ENCODE measurements at regions not wholly inside any gene's neighbourhood (a gene's known extent, or its start where the extent isn't known, plus 50 kb on each side); places are given as distances from the start of the nearest gene placed in this dataset.

DNA sequence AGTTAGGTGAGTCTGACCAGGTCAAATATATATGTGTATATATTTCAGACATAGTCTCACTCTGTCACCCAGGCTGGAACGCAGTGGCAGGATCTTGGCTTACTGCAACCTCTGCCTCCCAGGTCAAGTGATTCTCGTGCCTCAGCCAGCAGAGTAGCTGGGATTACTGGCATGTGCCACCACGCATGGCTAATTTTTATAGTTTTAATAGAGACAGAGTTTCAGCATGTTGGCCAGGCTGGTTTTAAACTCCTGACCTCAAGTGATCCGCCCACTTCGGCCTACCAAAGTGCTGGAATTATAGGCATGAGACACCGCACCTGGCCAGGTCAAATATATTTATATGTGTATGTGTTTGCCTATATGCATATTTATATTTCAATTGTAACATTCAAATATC, 581.5 kb upstream of the B3GALT2 start:
- no peak overlapping the region for H3K4me3 ChIP-seq (ENCODE audit: low read length)
- DNase-seq (ENCODE audit: low read depth) = no peak
- TF ChIP-seq, protein P1, sequence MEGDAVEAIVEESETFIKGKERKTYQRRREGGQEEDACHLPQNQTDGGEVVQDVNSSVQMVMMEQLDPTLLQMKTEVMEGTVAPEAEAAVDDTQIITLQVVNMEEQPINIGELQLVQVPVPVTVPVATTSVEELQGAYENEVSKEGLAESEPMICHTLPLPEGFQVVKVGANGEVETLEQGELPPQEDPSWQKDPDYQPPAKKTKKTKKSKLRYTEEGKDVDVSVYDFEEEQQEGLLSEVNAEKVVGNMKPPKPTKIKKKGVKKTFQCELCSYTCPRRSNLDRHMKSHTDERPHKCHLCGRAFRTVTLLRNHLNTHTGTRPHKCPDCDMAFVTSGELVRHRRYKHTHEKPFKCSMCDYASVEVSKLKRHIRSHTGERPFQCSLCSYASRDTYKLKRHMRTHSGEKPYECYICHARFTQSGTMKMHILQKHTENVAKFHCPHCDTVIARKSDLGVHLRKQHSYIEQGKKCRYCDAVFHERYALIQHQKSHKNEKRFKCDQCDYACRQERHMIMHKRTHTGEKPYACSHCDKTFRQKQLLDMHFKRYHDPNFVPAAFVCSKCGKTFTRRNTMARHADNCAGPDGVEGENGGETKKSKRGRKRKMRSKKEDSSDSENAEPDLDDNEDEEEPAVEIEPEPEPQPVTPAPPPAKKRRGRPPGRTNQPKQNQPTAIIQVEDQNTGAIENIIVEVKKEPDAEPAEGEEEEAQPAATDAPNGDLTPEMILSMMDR (conservative IDR thresholded peaks at IDR 0.05; ENCODE audit: low read length) = no peak

DNA sequence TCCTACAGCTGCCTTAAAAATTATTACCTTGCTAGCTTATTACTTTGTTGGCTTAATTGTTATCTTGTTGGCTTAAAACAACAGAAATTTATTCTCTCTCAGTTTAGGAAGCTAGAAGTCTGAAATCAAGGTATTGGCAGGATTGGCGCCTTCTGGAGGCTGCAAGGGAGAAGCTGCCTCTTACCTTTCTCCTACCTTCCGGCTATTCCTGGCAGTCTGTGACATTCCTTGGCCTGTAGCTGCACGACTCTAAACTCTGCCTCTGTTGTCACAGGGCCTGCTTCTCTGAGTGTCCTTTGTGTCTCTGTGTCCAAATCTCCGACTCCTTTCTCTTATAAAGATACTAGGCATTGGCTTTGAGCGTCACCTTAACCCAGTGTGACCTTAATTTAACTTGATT, 579.9 kb upstream of the B3GALT2 start:
- H3K4me3 ChIP-seq (ENCODE audit: low read length) = no peak overlapping the region
- DNase-seq (ENCODE audit: low read depth) = no peak
- TF ChIP-seq, protein P1 (conservative IDR thresholded peaks at IDR 0.05; ENCODE audit: low read length) = no peak

GRCh38 chr1:193763266-193763665, 576.9 kb upstream of the B3GALT2 start:
- TF ChIP-seq, protein P1 (conservative IDR thresholded peaks at IDR 0.05; ENCODE audit: low read length) = no peak
- no peak for DNase-seq (ENCODE audit: low read depth)
- no peak overlapping the region for H3K4me3 ChIP-seq (ENCODE audit: low read length)

- no peak overlapping the region for H3K4me3 ChIP-seq (ENCODE audit: low read length)
- DNase-seq (ENCODE audit: low read depth) = no peak
- TF ChIP-seq, protein P1 (conservative IDR thresholded peaks at IDR 0.05; ENCODE audit: low read length) = no peak
These were observed 575.8 kb upstream of the B3GALT2 start for GRCh38 chr1:193762236-193762635.

DNA sequence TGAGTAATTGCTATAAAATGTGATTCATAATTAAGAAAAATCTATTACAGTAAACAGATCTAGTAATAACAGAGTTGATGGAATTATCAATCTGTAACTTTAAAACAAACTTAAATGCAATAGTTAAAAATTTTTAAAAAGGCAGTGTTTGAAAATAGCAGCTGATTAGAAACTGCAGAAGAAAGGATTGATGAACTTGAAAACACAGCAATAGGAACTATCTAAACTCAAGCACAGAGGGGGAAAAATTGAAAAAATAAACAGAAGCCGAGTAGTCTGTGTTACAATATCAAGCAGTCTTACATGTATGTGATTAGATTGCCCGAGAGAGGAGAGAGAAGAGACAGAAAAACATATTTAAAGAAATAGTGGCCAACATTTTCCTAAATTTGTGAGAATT, 569.0 kb upstream of the B3GALT2 start:
- no peak overlapping the region for H3K4me3 ChIP-seq (ENCODE audit: low read length)
- TF ChIP-seq, protein P1 (conservative IDR thresholded peaks at IDR 0.05; ENCODE audit: low read length) = no peak
- no peak for DNase-seq (ENCODE audit: low read depth)

DNA sequence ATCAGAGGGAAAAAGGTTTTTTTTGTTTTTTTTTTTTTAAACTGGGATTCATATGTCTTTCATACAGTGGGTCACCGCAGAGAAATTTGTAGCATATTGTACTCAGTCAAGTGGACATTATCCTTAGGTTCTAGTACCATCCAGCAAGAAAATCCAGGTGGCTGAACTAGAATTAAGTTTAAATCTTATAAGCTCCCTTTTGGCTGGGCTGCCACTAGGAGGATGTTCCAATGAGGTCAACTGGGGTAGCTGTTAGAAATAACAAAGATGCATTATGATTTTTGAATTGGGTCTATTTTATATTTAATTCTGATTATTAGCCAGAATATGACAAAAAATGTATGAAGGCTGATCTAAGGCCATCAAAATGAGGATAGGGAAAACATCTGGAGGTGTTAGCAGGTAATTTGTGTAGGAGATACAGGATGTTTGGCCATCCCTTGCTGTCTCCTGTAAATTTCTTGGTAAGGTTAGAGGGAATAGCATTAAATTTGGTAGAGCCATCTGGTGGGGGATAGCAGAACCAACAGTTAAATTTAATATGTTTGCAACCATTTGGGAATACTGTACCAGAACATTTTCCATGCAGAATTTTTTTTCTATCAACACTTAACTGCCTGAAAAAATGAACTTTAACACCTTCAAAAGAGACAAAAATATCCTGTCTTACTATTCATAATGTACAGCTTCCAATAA, 568.5 kb upstream of the B3GALT2 start:
- TF ChIP-seq, protein P1 (conservative IDR thresholded peaks at IDR 0.05; ENCODE audit: low read length) = no peak
- DNase-seq (ENCODE audit: low read depth) = no peak
- no peak overlapping the region for H3K4me3 ChIP-seq (ENCODE audit: low read length)

- H3K4me3 ChIP-seq (ENCODE audit: low read length) = no peak overlapping the region
- no peak for DNase-seq (ENCODE audit: low read depth)
- TF ChIP-seq, protein P1 (conservative IDR thresholded peaks at IDR 0.05; ENCODE audit: low read length) = no peak
These were observed 567.7 kb upstream of the B3GALT2 start for GRCh38 chr1:193754151-193754550.
